ENCODE measurements at regions not wholly inside any gene's neighbourhood (a gene's known extent, or its start where the extent isn't known, plus 50 kb on each side); places are given as distances from the start of the nearest gene placed in this dataset.

GRCh38 chr16:5820472-5820871 lies 722.9 kb upstream of the EEF2KMT start:
- Histone ChIP-seq H3K79me2 (ENCODE audit: insufficient read depth, low read length) (no peaks in the 10 kb centered on the region), H3K27me3 (ENCODE audit: low read length) (no peaks in the 10 kb centered on the region), H3K9me2 (replicated peaks; ENCODE audit: insufficient read depth, low read length) (no peaks in the 10 kb centered on the region), H3K9me3 (ENCODE audit: insufficient read depth, low read length) (no peaks in the 10 kb centered on the region), H3K9ac (ENCODE audit: low read length) (no peak overlapping the region), H3K4me3 (ENCODE audit: insufficient read depth, low read length, poor library complexity, severe bottlenecking) (no peak overlapping the region), H3F3A (ENCODE audit: insufficient read depth) (no peaks in the 10 kb centered on the region), H4K20me1 (ENCODE audit: low read depth, low read length) (no peaks in the 10 kb centered on the region), H2AFZ (ENCODE audit: low read depth, low read length, severe bottlenecking) (no peak overlapping the region), H3K36me3 (ENCODE audit: low read length) (no peaks in the 10 kb centered on the region), H3K4me2 (ENCODE audit: low read depth, low read length, poor library complexity, severe bottlenecking) (no peak overlapping the region), H3K27ac (ENCODE audit: low read depth, low read length) (no peak overlapping the region)
- TF ChIP-seq EZH2phosphoT487 (conservative IDR thresholded peaks at IDR 0.05; ENCODE audit: low read length): no peak
- TF ChIP-seq, protein P1, sequence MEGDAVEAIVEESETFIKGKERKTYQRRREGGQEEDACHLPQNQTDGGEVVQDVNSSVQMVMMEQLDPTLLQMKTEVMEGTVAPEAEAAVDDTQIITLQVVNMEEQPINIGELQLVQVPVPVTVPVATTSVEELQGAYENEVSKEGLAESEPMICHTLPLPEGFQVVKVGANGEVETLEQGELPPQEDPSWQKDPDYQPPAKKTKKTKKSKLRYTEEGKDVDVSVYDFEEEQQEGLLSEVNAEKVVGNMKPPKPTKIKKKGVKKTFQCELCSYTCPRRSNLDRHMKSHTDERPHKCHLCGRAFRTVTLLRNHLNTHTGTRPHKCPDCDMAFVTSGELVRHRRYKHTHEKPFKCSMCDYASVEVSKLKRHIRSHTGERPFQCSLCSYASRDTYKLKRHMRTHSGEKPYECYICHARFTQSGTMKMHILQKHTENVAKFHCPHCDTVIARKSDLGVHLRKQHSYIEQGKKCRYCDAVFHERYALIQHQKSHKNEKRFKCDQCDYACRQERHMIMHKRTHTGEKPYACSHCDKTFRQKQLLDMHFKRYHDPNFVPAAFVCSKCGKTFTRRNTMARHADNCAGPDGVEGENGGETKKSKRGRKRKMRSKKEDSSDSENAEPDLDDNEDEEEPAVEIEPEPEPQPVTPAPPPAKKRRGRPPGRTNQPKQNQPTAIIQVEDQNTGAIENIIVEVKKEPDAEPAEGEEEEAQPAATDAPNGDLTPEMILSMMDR (IDR thresholded peaks at IDR 0.05; ENCODE audit: insufficient read depth, low read length, poor library complexity, severe bottlenecking): no peak

DNA sequence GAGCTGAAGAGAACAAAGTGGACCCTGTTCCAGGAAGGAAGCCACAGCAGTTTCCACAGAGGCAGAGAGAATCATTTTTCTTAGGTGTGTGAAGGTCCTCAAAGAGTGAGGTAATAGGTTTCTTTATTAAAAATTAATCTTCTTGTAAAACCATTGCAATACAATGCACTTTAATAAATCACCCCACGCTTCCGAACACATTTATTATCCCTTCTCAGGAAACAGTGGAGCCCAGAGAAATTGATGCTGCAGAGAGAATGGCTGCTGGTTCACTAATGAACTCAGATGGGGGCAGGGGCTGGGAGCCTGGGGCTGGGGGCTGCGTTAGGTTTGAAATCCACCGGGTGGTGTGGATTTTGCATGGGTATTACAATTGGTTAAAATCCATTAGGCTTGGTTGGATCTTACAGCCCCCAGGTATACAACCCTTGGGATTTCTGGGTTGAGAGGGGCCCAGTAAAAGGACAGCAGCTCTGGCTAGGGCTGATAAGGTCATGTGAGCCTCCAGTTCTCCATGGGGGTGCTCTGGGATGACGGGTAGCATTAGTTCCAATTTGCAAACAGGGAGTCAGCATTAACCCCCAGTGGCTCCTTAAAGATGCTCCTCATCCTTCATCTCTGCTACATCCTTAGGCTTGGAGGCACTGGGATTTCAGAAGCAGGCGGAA lies 718.1 kb upstream of the EEF2KMT start:
- Histone ChIP-seq H3K9me2 (replicated peaks; ENCODE audit: insufficient read depth, low read length) (no peaks in the 10 kb centered on the region), H2AFZ (ENCODE audit: low read depth, low read length, severe bottlenecking) (no peak overlapping the region), H3K27ac (ENCODE audit: low read depth, low read length) (no peak overlapping the region), H3K36me3 (ENCODE audit: low read length) (no peaks in the 10 kb centered on the region), H3K9ac (ENCODE audit: low read length) (no peak overlapping the region), H3K79me2 (ENCODE audit: insufficient read depth, low read length) (no peaks in the 10 kb centered on the region), H3K4me2 (ENCODE audit: low read depth, low read length, poor library complexity, severe bottlenecking) (no peak overlapping the region), H3K27me3 (ENCODE audit: low read length) (no peaks in the 10 kb centered on the region), H3F3A (ENCODE audit: insufficient read depth) (no peaks in the 10 kb centered on the region), H3K4me3 (ENCODE audit: insufficient read depth, low read length, poor library complexity, severe bottlenecking) (no peak overlapping the region), H3K9me3 (ENCODE audit: insufficient read depth, low read length) (no peaks in the 10 kb centered on the region), H4K20me1 (ENCODE audit: low read depth, low read length) (no peaks in the 10 kb centered on the region)
- no peak for TF ChIP-seq EZH2phosphoT487 (conservative IDR thresholded peaks at IDR 0.05; ENCODE audit: low read length)
- TF ChIP-seq, protein P1 (IDR thresholded peaks at IDR 0.05; ENCODE audit: insufficient read depth, low read length, poor library complexity, severe bottlenecking): no peak

GRCh38 chr16:5801396-5801795 lies 703.8 kb upstream of the EEF2KMT start:
- Histone ChIP-seq H2AFZ (ENCODE audit: low read depth, low read length, severe bottlenecking) (no peak overlapping the region), H3F3A (ENCODE audit: insufficient read depth) (no peaks in the 10 kb centered on the region), H3K4me2 (ENCODE audit: low read depth, low read length, poor library complexity, severe bottlenecking) (no peak overlapping the region), H3K9me3 (ENCODE audit: insufficient read depth, low read length) (no peaks in the 10 kb centered on the region), H4K20me1 (ENCODE audit: low read depth, low read length) (no peaks in the 10 kb centered on the region), H3K4me3 (ENCODE audit: insufficient read depth, low read length, poor library complexity, severe bottlenecking) (no peak overlapping the region), H3K9ac (ENCODE audit: low read length) (no peak overlapping the region), H3K27ac (ENCODE audit: low read depth, low read length) (no peak overlapping the region), H3K36me3 (ENCODE audit: low read length) (no peaks in the 10 kb centered on the region), H3K27me3 (ENCODE audit: low read length) (no peaks in the 10 kb centered on the region), H3K9me2 (replicated peaks; ENCODE audit: insufficient read depth, low read length) (no peaks in the 10 kb centered on the region), H3K79me2 (ENCODE audit: insufficient read depth, low read length) (no peaks in the 10 kb centered on the region)
- TF ChIP-seq EZH2phosphoT487 (conservative IDR thresholded peaks at IDR 0.05; ENCODE audit: low read length): no peak
- TF ChIP-seq, protein P1 (IDR thresholded peaks at IDR 0.05; ENCODE audit: insufficient read depth, low read length, poor library complexity, severe bottlenecking): no peak

Measured in SU-DHL-6 (cell line).